ELF-1 (cell line): ENCODE measurements at regions not wholly inside any gene's neighbourhood (a gene's known extent, or its start where the extent isn't known, plus 50 kb on each side); places are given as distances from the start of the nearest gene placed in this dataset.

Source experiments
- DNase-seq: peaks from one replicate; pipeline ENCODE4 v3.0.0-alpha.2; 2016; ENCODE audit warnings: low read depth, low spot score

DNA sequence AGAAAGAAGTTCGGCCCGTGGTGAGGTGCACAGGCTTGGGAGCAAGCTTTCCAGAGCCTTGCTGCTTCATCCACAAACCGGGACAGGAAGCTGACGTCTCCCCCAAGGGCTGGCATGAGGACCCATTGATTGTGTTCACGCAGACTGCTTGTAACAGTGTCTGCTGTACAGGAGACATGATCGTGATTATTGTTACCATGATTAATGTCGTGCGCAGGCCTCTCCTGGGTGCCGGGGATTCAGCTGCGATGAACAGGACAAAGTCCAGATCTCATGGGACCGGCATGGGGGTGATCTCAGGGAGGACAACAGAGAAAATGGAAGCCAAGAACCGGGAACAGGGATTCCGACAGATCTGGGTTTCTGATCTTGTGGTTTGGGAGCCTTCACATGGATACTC, 219.9 kb downstream of the BRD1 start:
- DNase-seq, result no peak

DNA sequence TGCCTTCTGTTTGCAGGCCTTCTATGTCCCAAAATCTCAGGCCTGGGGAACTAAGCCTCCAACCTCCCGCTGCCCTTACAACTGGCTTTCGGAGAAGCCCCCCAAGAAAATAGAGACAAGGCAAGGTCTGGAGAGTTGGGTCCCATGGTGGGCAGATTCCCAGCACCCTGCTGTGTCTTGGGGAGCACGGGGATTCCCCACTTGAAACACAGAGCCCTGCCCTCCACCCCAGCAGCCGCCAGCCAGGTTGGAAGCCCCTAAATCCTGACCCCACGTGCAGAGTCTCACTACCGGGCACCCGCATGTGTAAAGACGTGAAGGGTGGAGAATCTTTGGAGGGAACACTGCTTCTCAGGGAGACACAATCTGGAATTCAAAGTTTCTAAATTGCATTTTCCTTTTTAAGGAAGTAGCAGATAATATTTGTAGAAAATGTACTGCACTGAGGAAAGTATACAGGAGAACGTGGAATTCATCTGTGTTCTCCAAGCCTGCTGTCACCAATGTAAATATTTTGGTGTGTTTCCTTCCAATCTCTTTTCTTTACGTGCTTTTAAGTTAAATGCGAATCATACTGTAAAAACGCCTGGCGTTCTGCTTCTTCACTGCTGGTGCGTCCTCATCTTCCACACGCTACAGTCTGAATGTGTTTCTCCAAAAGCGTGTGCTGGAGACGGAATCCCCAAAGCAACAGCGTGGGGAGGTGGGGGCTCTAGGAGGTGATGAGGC, 220.9 kb downstream of the BRD1 start:
- no peak for DNase-seq

DNA sequence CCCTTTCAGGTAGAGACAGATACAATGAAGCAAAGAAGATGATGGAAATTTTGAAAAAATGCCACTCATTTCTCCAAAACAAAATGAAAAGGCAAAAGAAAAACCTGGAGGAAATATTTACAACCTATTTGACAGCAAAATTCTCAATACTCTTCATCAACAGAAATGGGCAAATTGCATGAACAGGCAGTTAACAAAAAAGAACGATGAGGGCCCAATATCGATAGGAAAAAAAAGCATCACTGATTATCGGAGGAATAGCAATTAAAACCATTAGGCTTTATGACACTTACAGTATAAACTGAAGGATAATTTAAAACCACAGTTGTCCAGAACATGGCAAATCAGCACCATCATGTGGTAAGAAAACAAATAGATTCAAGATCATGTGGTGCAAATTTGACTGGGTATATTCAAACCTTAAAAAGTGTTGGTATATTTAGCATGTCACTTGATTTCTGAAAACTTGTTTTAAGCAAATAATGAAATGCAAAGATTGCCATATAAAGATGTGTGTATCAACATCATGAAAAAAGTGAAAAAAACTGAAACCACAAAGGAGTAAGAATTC, 222.9 kb downstream of the BRD1 start:
- no peak for DNase-seq

DNA sequence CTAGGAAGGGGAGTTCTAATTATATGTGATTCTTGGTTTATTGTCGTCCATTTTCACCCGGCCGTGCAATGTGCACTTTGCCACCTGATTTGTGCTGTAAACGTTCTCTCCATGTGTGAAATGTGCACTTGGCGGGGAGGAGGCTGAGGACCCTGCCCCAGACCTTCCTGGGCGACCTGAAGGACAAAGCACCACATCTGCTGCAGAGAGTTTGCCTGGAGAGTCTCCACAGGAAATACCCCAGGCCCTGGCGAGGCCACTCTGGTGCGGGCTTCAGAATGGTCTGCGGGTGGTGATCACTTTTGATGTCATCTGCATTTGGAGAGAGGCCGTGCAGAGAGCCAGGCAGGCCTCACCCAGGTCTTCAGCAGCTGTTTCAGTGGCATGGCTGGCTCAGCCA, 224.7 kb downstream of the BRD1 start:
- no peak for DNase-seq

DNA sequence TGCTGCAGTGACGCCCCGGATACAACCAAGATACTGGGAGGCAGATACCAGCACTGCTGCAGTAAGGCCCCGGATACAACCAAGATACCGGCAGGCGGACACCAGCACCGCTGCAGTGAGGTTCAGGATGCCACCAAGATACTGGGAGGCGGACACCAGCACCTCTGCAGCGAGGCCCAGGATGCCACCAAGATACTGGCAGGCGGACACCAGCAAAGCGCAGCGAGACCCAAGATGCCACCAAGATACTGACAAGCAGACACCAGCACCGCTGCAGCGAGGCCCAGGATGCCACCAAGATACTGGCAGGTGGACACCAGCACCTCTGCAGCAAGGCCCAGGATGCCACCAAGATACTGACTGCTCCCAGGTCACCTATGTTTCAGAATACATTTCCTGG, 225.2 kb downstream of the BRD1 start:
- no peak for DNase-seq

DNA sequence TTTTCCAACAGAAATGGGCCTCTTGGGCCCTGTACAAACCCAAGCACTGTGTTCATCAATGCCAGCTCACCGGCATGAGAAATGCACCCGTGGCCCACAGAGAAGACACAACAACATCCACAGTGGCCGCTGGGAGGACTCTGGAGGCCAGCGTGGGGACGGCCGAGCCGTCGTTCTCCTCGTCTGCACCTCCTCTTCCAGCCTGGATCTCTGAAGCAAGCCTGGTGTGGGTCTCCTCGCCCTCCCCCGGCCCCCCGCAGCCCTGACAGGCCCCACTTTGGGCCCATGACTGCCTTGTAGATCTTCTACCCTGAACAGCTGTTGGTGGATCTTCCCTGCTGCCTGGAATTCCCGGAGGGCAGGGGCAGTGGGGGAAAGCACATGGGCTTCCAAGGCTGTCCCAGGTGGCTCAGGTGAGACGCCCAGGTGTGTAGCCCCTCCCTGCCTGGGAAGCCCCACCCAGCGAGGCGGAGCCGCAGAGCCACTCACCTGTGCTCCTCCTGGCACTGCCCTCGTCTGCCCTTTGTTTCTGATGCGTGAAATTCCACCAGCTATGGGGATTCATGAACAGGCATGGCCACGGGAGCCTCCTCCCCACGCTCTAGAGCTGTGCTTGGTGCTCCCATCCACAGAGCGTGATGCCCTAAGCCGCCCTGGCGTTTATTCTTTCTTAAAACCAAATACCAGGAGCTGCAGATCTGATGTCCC, 225.9 kb downstream of the BRD1 start:
- no peak for DNase-seq

DNA sequence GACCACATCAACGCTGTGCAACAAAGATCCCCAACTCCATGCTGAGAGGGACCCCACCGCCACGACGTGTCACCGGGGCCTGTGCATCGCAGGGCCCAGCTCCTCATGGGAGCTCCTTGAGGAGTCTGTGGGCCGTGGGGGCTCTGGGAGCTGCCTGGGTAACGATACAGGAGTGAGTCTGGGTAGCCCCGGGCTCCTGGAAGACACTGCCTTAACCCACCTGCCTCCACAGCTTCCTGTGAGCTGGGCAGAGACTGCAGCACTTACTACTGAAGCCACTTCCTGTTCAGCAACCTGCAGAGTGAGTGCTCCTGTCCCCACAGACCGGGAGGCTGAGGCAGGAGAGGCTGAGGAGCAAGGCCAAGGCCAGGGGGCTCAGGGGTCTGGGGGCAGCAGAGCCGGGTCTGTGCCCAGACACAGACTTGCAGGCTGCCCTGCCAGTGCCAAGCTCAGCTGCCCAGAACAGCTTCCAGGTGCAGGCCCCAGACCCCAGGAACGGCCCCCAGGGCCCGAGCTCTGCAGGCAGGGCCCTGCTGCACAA, 226.7 kb downstream of the BRD1 start:
- no peak for DNase-seq

DNA sequence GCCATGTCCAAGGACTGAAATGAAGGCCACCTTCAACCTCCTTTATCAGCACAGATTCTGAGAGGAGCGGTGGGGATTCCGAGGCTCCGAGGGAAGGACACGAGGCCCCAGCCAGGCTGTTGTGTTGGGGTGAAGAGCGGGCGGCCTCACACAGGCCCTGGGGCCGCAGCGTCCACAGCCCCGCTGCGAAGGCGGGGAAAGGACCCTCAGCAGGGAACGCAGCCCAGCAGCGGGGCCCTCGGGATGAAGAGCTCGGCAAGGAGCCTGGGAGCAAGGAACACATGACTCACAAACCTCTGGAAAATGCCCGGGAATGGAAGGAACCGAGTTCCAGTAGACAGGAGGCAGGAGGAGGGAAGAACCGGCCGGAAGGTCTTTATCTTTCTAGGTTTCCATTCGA, 227.2 kb downstream of the BRD1 start:
- no peak for DNase-seq

DNA sequence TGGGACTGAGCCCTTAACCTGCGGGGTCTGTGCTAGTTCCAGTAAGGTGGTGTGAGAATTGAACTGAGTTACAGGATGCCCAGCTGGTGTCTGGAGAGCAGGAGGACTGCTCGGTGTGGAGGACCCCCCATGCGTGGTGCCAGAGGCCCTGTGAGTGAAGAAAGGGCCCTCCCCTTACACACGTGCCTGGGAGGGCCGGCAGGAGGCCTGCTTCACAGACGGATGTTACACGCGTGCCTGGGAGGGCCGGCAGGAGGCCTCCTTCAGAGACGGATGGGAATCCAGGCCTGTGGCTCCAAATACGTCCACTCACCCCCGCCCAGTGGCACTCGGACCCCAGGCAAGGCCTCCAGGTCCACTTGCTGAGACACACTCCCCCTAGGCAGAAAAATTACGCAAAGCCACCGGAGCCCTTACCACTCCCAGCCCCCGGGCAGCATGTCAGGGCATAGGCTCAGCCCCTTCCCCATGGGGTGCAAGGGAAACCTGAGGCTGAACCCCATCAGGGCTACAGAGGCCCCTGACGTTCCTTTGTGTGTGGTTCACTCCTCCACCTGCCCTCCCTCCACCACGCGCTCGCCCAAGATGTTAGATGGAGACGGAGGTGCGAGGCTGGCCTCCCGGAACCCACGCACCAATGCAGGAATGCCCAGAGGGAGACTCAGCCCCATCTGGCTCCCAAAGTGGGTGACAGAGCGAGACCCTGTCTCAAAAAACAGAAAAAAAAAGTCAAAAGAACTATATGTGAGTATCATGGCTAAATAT, 227.8 kb downstream of the BRD1 start:
- no peak for DNase-seq

DNA sequence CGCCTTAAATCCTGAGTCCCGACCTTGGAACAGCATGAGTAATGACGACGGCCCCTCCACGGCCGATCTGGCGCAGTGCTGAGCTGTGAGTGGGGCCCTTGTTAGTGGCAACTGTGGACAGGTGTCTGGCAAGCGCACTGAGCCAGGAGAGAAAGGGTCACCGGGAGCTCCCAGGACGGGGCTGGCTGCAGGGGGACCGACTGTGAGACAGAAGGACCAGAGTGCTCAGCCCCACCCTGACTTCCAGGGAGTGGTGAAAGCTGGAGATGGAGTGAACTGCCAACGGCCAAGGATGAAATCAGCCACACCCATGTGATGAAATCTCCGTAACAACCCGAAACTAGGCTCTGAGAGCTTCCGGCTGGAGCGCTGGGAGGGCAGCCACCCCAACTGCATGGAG, 228.6 kb downstream of the BRD1 start:
- no peak for DNase-seq

DNA sequence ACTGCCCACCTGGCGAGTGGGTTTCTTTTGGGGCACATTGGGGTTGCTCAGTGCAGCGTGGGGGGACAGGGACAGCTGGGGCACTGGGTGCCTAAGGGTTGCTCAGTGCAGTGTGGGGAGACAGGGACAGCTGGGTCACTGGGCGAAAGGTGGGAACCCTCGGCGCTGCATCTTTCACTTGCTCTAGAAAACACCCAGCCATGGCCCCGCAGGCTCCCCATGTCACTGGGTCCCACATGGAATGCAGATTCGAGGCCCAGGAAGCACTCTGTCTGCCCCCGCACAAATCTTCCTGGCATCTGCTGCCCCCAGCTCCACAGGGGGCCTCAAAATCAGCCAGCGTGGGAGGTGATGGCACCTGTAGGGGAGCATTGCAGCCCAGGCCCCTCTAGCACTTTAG, 229.3 kb downstream of the BRD1 start:
- no peak for DNase-seq

DNA sequence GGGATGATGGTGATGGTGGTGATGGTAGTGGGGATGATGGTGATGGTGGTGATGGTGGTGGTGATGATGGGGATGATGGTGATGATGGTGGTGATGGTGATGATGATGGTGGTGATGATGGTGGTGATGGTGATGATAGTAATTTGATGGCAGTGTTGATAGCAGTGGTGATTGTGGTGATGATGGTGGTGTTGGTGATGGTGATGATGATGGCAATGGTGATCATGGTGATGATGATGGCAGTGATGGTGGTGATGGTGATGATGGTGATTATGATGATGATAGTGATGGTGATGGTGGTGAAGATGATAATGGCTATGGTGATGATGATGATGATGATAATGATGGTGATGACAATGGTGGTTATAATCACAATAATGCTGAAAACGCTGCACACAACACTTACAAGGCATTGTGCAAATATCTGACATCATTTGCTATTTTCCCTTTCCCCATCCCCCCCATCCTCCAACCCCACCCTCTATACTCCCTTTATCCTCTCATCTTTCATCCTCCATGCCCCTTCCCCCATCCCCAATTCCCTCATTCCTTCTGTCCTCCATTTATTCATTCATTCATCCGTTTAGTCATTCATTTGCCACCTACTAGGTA, 230.1 kb downstream of the BRD1 start:
- no peak for DNase-seq

DNA sequence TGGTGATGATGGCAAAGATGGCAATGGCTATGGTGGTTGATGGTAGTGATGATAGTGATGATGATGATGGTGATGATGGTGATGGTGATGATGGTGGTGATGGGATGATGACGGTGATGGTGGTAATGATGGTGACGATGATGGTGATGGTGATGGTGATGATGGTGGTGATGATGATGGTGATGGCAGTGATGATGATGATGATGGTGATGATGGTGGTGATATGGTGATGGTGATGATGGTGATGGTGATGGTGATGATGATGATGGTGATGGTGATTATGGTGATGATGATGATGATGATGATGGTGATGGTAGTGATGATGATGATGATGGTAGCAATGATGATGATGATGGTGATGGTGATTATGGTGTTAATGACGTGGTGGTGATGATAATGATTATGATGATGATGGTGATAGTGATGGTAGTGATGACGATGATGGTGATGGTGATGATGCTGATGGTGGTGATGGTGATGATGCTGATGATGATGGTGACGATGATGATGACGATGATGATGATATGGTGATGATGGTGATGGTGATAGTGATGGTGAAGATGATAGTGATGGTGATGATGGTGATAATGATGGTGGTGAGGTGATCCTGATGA, 232.1 kb downstream of the BRD1 start:
- DNase-seq, result no peak

DNA sequence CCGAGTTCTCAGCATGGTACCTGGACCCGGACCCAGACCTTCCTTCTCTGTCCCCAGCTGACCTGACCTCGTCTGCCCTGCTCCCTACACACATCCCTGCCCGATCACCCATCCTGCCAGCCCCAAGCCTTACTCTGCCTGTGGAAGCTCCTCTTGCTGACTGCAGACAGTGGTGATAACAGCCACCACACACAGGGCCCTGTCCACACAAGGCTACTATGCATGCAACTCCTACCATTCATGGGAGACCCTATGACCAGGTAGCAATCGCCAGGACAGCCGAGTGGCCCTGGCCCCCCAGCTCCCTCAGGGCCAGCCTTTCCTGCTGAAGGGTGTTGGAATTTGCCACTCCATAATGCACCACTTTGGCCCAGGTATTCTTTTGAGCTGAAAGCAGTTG, 233.6 kb downstream of the BRD1 start:
- DNase-seq, result no peak

DNA sequence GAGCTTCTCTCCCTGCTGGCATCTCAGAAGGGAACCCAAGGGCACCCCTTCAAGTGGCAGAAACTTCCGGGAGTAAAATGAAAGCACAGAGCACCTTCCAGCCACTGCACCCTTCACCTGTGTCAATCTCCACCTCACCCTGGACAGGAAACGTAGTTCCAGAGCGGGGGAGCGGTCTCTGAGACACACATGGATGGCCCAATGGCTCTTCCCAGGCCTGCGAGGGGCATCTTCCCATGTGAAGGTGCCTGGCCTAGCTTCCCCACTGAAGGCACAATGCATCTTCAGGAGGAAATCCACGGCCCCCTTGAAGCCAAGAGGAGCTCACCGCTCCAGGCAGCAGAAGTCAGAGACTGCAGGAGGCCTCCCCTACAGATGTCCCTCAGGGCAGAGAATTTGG, 234.2 kb downstream of the BRD1 start:
- DNase-seq, result no peak

DNA sequence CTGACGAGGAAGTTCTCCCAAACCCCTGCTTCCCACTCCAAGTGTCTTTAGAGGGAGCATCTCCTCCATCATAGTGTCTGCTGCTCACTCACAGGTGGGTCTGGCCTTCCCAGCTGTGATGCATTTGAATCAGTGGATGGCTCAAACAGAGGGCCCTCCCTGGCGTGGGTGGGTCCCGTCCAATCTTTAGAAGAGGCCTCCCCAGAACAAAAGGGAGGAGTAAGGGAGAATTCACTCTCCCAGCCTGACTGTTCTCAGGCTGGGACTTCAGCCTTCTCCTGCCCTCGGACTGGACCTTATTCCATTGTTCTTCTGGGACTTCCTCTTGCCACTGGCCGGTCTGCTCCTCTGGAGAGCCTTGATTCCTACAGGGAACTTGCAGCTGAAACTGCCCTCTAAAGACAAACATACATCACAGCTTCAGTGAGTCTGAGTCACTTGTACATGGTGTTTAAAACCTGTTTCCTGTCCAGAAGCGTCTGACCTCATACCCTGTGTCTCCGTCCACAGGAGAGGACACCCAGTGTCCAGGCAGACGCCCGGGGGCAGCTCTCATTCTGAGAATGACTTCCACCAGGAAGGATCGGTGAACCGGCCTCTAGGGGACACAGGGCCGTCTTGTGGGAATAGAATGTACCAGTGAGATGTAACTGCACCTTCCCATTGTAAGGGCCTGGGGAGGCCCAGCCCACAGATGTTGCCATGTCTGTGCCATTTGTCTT, 234.7 kb downstream of the BRD1 start:
- DNase-seq, result no peak

DNA sequence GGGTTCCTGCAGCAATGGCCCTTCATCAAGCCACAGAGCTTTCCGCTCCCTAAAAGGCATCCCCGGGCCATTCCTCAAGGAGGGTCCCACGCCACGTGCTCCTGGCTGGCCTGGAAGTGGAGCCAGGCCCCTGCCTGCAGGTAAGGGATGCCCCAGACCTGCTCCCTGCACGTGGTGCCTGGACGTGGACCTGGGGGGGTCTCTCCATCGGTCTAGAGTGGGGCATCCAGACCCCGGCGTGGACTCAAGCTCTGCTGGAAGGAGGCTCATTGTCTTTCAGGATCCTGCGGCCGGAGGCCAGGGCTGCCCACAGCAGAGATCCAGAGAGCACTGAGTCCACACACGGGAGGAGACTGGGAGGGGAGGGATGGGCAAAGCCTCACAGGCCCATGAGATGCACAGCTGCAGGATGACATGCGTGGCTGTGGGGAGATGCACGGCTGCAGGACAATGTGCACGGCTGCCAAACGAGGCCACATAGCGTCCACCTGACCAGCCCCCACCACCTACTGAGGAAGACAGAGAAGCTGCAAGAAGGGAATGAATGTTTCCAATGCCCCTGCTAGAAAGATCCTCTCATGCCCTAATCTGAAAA, 236.7 kb downstream of the BRD1 start:
- DNase-seq, result no peak

DNA sequence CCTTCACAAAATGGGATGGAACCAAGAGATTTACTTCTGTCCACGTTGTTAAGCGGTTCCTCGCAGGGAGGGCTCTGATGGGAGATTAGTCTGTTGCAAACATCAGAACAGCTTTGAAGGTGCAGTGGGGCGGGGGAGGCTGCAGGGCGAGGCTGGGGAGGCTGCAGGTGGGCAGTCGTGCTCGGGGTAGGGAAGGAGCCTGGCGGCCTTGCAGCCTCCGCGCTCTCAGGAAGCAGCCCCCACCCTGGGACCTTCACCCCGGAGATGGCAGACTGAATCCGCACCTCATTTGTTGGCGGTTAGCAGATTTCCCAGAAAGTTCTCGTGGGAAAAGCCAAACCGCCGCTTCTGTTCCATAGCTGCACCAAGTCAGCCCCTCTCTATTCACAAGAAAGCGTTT, 237.3 kb downstream of the BRD1 start:
- DNase-seq, result no peak

DNA sequence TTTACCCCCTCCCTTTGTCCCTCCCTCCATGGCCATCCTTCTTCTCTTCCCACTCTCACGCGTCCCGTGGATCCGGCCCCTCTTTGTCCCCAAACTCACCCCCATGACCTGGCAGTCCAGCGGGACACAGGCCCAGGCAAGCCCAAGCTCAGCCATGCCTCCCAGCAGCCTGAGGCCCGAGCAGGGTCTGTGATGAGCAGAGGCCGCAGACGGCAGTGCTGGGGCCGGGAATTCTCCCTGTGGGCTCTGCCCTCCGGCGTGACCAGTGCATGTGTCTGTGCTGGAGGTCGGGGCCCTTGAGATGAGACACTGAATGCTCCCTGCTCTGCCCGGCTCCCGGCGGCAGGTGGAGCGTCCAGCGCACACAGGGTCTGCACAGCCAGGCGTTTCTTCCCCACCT, 237.9 kb downstream of the BRD1 start:
- DNase-seq, result no peak

DNA sequence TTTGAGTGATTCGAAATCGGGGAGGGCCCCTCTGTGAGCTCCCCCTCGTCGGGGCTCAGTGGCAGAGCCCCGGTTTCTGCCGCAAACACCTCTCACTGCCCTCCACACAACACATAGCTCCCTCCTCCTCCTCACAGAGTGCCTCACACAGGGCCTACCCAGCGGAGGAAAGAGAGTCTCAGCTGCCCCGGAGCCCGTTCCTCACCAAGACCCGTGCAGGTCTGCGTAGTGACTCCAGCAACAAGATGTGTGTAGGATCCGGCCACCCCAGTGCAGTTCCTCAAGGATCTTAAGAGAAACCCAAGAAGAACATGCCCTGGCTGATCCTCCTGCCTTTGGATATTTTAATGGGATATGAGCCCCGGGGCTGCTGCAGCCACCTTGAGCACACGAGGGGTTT, 238.4 kb downstream of the BRD1 start:
- no peak for DNase-seq
